ENCODE measurements at regions not wholly inside any gene's neighbourhood (a gene's known extent, or its start where the extent isn't known, plus 50 kb on each side); places are given as distances from the start of the nearest gene placed in this dataset.

- no peaks in the 10 kb centered on the region for H3K27me3 ChIP-seq
- no peaks in the 10 kb centered on the region for H3K9me3 ChIP-seq
- H3K36me3 ChIP-seq = no peaks in the 10 kb centered on the region
- TF ChIP-seq CTCF (IDR thresholded peaks at IDR 0.05; ENCODE audit: low read depth, low read length) = no peak
- no peak overlapping the region for H3K4me3 ChIP-seq (ENCODE audit: low read depth, low read length)
- DNase-seq = no peak
- peaks cover 11% of the 10 kb centered on the region for H3K4me1 ChIP-seq
Measured at GRCh38 chr10:94219829-94220228, 142.9 kb downstream of the NOC3L start.

- H3K9me3 ChIP-seq = no peaks in the 10 kb centered on the region
- no peaks in the 10 kb centered on the region for H3K27me3 ChIP-seq
- no peak for DNase-seq
- no peak overlapping the region for H3K4me3 ChIP-seq (ENCODE audit: low read depth, low read length)
- no peak for TF ChIP-seq CTCF (IDR thresholded peaks at IDR 0.05; ENCODE audit: low read depth, low read length)
- H3K36me3 ChIP-seq = no peaks in the 10 kb centered on the region
- H3K4me1 ChIP-seq = peaks cover 13% of the 10 kb centered on the region
Measured at GRCh38 chr10:94220717-94221116, 142.0 kb downstream of the NOC3L start.

- Histone ChIP-seq H3K36me3 (no peaks in the 10 kb centered on the region), H3K9me3 (no peaks in the 10 kb centered on the region), H3K4me3 (ENCODE audit: low read depth, low read length) (no peak overlapping the region), H3K27me3 (no peaks in the 10 kb centered on the region), H3K4me1 (peaks cover 15% of the 10 kb centered on the region)
- peak; percentile 69 for DNase-seq
- no peak for TF ChIP-seq CTCF (IDR thresholded peaks at IDR 0.05; ENCODE audit: low read depth, low read length)
Measured at GRCh38 chr10:94223702-94224370, 138.9 kb downstream of the NOC3L start.

- Histone ChIP-seq H3K9me3 (no peaks in the 10 kb centered on the region), H3K4me3 (ENCODE audit: low read depth, low read length) (no peak overlapping the region), H3K4me1 (peaks cover 18% of the 10 kb centered on the region), H3K27me3 (no peaks in the 10 kb centered on the region), H3K36me3 (no peaks in the 10 kb centered on the region)
- DNase-seq = no peak
- TF ChIP-seq CTCF (IDR thresholded peaks at IDR 0.05; ENCODE audit: low read depth, low read length) = no peak
Measured at GRCh38 chr10:94224656-94225055, 138.1 kb downstream of the NOC3L start.

GRCh38 chr10:94225589-94225988 lies 137.2 kb downstream of the NOC3L start:
- no peak overlapping the region for H3K4me3 ChIP-seq (ENCODE audit: low read depth, low read length)
- peak; percentile 30; the same call in 1 of the 2 replicates for TF ChIP-seq CTCF (IDR thresholded peaks at IDR 0.05; ENCODE audit: low read depth, low read length)
- H3K4me1 ChIP-seq = peaks cover 18% of the 10 kb centered on the region
- no peaks in the 10 kb centered on the region for H3K36me3 ChIP-seq
- H3K27me3 ChIP-seq = no peaks in the 10 kb centered on the region
- peaks cover 3% of the 10 kb centered on the region for H3K9me3 ChIP-seq
- DNase-seq = no peak

- TF ChIP-seq CTCF (IDR thresholded peaks at IDR 0.05; ENCODE audit: low read depth, low read length) = no peak
- Histone ChIP-seq H3K4me1 (peaks cover 5% of the 10 kb centered on the region), H3K4me3 (ENCODE audit: low read depth, low read length) (no peak overlapping the region), H3K27me3 (no peaks in the 10 kb centered on the region), H3K36me3 (no peaks in the 10 kb centered on the region), H3K9me3 (peaks cover 3% of the 10 kb centered on the region)
- no peak for DNase-seq
Measured at GRCh38 chr10:94230134-94230785, 132.5 kb downstream of the NOC3L start.
